ENCODE measurements at regions not wholly inside any gene's neighbourhood (a gene's known extent, or its start where the extent isn't known, plus 50 kb on each side); places are given as distances from the start of the nearest gene placed in this dataset.

DNA sequence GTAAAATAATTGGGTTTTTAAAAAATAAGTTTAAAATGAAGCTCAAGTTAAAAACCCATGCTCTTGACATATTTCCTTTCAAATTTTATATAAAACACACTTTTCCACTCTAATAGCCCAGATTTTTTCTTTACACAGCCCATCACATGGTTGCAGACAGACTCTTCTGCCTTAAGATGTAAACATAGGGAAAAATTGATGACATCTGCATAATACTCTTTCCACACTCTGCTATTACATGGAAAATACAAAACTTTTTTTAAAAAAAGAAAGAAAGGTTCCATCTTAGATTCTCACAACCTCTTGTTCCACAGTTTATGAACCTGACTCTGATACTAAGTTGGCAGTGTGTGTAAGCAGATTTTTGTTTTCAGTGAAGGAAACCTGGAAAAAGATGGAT lies 120.8 kb upstream of the ZNF648 start:
- no peak for TF ChIP-seq ZBTB33 (CRISPR knock-in tag; IDR thresholded peaks at IDR 0.05)
- no peak for TF ChIP-seq TAF1 (IDR thresholded peaks at IDR 0.05; ENCODE audit: control insufficient read depth, extremely low read depth, insufficient read depth, low read length, severe bottlenecking)
- no peak for TF ChIP-seq ZNF354B (CRISPR knock-in tag; IDR thresholded peaks at IDR 0.05)
- TF ChIP-seq, protein P1, sequence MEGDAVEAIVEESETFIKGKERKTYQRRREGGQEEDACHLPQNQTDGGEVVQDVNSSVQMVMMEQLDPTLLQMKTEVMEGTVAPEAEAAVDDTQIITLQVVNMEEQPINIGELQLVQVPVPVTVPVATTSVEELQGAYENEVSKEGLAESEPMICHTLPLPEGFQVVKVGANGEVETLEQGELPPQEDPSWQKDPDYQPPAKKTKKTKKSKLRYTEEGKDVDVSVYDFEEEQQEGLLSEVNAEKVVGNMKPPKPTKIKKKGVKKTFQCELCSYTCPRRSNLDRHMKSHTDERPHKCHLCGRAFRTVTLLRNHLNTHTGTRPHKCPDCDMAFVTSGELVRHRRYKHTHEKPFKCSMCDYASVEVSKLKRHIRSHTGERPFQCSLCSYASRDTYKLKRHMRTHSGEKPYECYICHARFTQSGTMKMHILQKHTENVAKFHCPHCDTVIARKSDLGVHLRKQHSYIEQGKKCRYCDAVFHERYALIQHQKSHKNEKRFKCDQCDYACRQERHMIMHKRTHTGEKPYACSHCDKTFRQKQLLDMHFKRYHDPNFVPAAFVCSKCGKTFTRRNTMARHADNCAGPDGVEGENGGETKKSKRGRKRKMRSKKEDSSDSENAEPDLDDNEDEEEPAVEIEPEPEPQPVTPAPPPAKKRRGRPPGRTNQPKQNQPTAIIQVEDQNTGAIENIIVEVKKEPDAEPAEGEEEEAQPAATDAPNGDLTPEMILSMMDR (IDR thresholded peaks at IDR 0.05 in 2 of 3, conservative IDR thresholded peaks at IDR 0.05 in 1 of 3; ENCODE audit: insufficient read depth in 2 of 3, low read depth in 1 of 3, low read length in 3 of 3), result no peak

Data from K562 (cell line).